Tibial nerve (tissue), 4 donors: ENCODE measurements at regions not wholly inside any gene's neighbourhood (a gene's known extent, or its start where the extent isn't known, plus 50 kb on each side); places are given as distances from the start of the nearest gene placed in this dataset.

Experiments
- CTCF ChIP-seq, 5 experiments: fragments of 200-600 bp in 3 of 5; fragments of 450-650 bp in 2 of 5; sonication (generic) in 3 of 5; IDR thresholded peaks; one replicate each; pipeline ENCODE4 v1.5.1; 2016 to 2019; ENCODE audit warnings: antibody characterized with exemption in 5 of 5, mild to moderate bottlenecking in 3 of 5, moderate library complexity in 2 of 5
- EP300 ChIP-seq, 2 donors: sonication (generic); formaldehyde crosslinking; IDR thresholded peaks; one replicate each; pipeline ENCODE4 v1.6.1; 2017; ENCODE audit warnings: antibody characterized with exemption in 2 of 2, mild to moderate bottlenecking in 1 of 2
- POLR2A ChIP-seq, 2 donors: fragments of 450-650 bp; IDR thresholded peaks; one replicate each; pipeline ENCODE4 v1.6.1; 2017; ENCODE audit warnings: antibody characterized with exemption in 2 of 2, mild to moderate bottlenecking in 2 of 2, moderate library complexity in 2 of 2

GRCh38 chr22:25373961-25374360 is 154.5 kb downstream of the CRYBB2 start:
- TF ChIP-seq EP300 (IDR thresholded peaks at IDR 0.05) (no peak), CTCF (IDR thresholded peaks at IDR 0.05) (no peak), POLR2A (IDR thresholded peaks at IDR 0.05) (no peak)
